H1 (cell line): ENCODE measurements at regions not wholly inside any gene's neighbourhood (a gene's known extent, or its start where the extent isn't known, plus 50 kb on each side); places are given as distances from the start of the nearest gene placed in this dataset.

Experiments used
- CTCF ChIA-PET: fragments of 300-600 bp; sonication (Branson Sonifier 250); formaldehyde crosslinking; loops from one replicate; lab custom pipeline; 2021; ENCODE audit not compliant: partially characterized antibody; lab: Charles Lee
- POLR2A ChIA-PET: fragments of 300-600 bp; sonication (Branson Sonifier 250); formaldehyde crosslinking; loops from one replicate; lab custom pipeline; 2021; ENCODE audit warnings: inconsistent platforms; ENCODE audit not compliant: partially characterized antibody; lab: Charles Lee
- DNase-seq, 2 experiments: peaks; one replicate each; pipeline versions ENCODE4 v3.0.0 to v3.0.0-alpha.2; 2010 to 2022; ENCODE audit warnings: low spot score in 2 of 2, low read depth in 1 of 2, mixed read lengths in 1 of 2
- FAIRE-seq: peaks from 2 replicates; lab custom pipeline; 2011; peaks lifted over from hg19 to GRCh38; lab: Jason Lieb, UNC
- H2AFZ ChIP-seq: 2 replicates; pipeline ENCODE4 v1.8.1; 2012; ENCODE audit warnings: low read length, inconsistent platforms
- H2AK5ac ChIP-seq: 2 replicates; pipeline ENCODE4 v1.6.1; 2013; ENCODE audit warnings: low read depth, low read length
- H2BK120ac ChIP-seq: replicated peaks from 2 replicates; pipeline ENCODE3; 2013; ENCODE audit warnings: low read depth, low read length, inconsistent platforms
- H2BK12ac ChIP-seq: 2 replicates; pipeline ENCODE4 v1.6.1; 2013; ENCODE audit warnings: low read depth, low read length
- H2BK15ac ChIP-seq: 2 replicates; pipeline ENCODE4 v1.6.1; 2013; ENCODE audit warnings: low read length
- H2BK20ac ChIP-seq: 2 replicates; pipeline ENCODE4 v1.6.1; 2013; ENCODE audit warnings: low read length
- H2BK5ac ChIP-seq: 2 replicates; pipeline ENCODE4 v1.6.1; 2013; ENCODE audit warnings: low read depth, low read length
- H3K14ac ChIP-seq: 2 replicates; pipeline ENCODE4 v1.6.1; 2013; ENCODE audit warnings: inconsistent platforms; ENCODE audit not compliant: insufficient read length
- H3K18ac ChIP-seq: 2 replicates; pipeline ENCODE4 v1.6.1; 2013; ENCODE audit warnings: low read length; ENCODE audit errors: extremely low read depth
- H3K23ac ChIP-seq: 2 replicates; pipeline ENCODE4 v1.6.1; 2013; ENCODE audit warnings: inconsistent platforms; ENCODE audit not compliant: insufficient read length
- H3K23me2 ChIP-seq: 2 replicates; pipeline ENCODE4 v1.6.1; 2013; ENCODE audit warnings: low read depth, low read length
- H3K27ac ChIP-seq: 2 replicates; pipeline ENCODE4 v1.6.1; 2011; ENCODE audit warnings: low read depth, low read length, inconsistent platforms
- H3K27me3 ChIP-seq, 4 experiments: replicated peaks in 1 of 4; 1 replicate in 1 of 4; 2 replicates in 3 of 4; pipeline versions ENCODE4 v1.6.1 to v1.8.1; 2011 to 2013; ENCODE audit warnings: low read length in 3 of 4, mild to moderate bottlenecking in 3 of 4, inconsistent platforms in 2 of 4, mixed read lengths in 2 of 4, moderate library complexity in 1 of 4; ENCODE audit not compliant: control insufficient read depth in 3 of 4, insufficient read depth in 3 of 4; ENCODE audit errors: extremely low read depth in 1 of 4
- H3K36me3 ChIP-seq, 4 experiments: 2 replicates each; pipeline versions ENCODE4 v1.6.1 to v1.8.1; 2011 to 2013; ENCODE audit warnings: mild to moderate bottlenecking in 4 of 4, low read length in 3 of 4, moderate library complexity in 2 of 4, control low read depth in 1 of 4, inconsistent platforms in 1 of 4; ENCODE audit not compliant: insufficient read depth in 4 of 4, control insufficient read depth in 2 of 4
- H3K4ac ChIP-seq: replicated peaks from 2 replicates; pipeline ENCODE3; 2013; ENCODE audit warnings: low read length, low read depth, mixed read lengths, inconsistent platforms; ENCODE audit not compliant: insufficient read length
- H3K4me1 ChIP-seq, 4 experiments: replicated peaks in 1 of 4; 1 replicate in 1 of 4; 2 replicates in 3 of 4; pipeline versions ENCODE4 v1.6.1 to v1.8.1; 2011 to 2013; ENCODE audit warnings: low read length in 3 of 4, inconsistent platforms in 2 of 4, mixed read lengths in 1 of 4; ENCODE audit not compliant: insufficient read depth in 4 of 4, control insufficient read depth in 3 of 4
- H3K4me2 ChIP-seq, 2 experiments: 2 replicates each; pipeline versions ENCODE4 v1.6.1 to v1.8.1; 2011 to 2013; ENCODE audit warnings: low read depth in 2 of 2, low read length in 2 of 2, control low read depth in 1 of 2, inconsistent platforms in 1 of 2, mild to moderate bottlenecking in 1 of 2; ENCODE audit not compliant: insufficient read depth in 1 of 2
- H3K4me3 ChIP-seq, 4 experiments: fragments of 200-600, 300-600 bp in 1 of 4; sonication (generic), shearing (Covaris generic), sonication (Bioruptor Twin) in 1 of 4; 2 replicates each; pipeline versions ENCODE4 v1.5.1 to v1.8.1; 2011 to 2016; ENCODE audit warnings: low read length in 4 of 4, low read depth in 3 of 4, control low read depth in 2 of 4, inconsistent platforms in 2 of 4, mild to moderate bottlenecking in 2 of 4, mixed read lengths in 1 of 4, moderate library complexity in 1 of 4; ENCODE audit not compliant: insufficient read depth in 2 of 4; ENCODE audit errors: extremely low read depth in 1 of 4
- H3K56ac ChIP-seq: replicated peaks from 2 replicates; pipeline ENCODE3; 2013; ENCODE audit warnings: low read depth, mild to moderate bottlenecking, mixed read lengths, low read length, inconsistent platforms; ENCODE audit not compliant: insufficient read length
- H3K79me1 ChIP-seq: 2 replicates; pipeline ENCODE4 v1.6.1; 2013; ENCODE audit warnings: low read depth, low read length, control low read depth
- H3K79me2 ChIP-seq, 2 experiments: 2 replicates each; pipeline versions ENCODE4 v1.6.1 to v1.8.1; 2012 to 2013; ENCODE audit warnings: low read length in 2 of 2, mild to moderate bottlenecking in 2 of 2, inconsistent platforms in 1 of 2; ENCODE audit not compliant: insufficient read depth in 2 of 2, control insufficient read depth in 1 of 2
- H3K9ac ChIP-seq, 4 experiments: replicated peaks in 1 of 4; 1 replicate in 1 of 4; 2 replicates in 3 of 4; pipeline versions ENCODE4 v1.6.1 to v1.8.1; 2011 to 2013; ENCODE audit warnings: low read depth in 3 of 4, low read length in 3 of 4, control low read depth in 2 of 4, mild to moderate bottlenecking in 2 of 4, moderate library complexity in 2 of 4, inconsistent platforms in 1 of 4; ENCODE audit errors: extremely low read depth in 1 of 4
- H3K9me3 ChIP-seq, 2 experiments: 2 replicates each; pipeline versions ENCODE4 v1.6.1 to v1.8.1; 2012 to 2013; ENCODE audit warnings: mild to moderate bottlenecking in 2 of 2, moderate library complexity in 2 of 2, control low read depth in 1 of 2, inconsistent platforms in 1 of 2, low read depth in 1 of 2, low read length in 1 of 2, mixed read lengths in 1 of 2; ENCODE audit not compliant: insufficient read depth in 2 of 2
- H4K20me1 ChIP-seq, 2 experiments: replicated peaks in 1 of 2; 2 replicates each; pipeline versions ENCODE3 to v1.8.1; 2011 to 2013; ENCODE audit warnings: inconsistent platforms in 2 of 2, low read length in 2 of 2, mild to moderate bottlenecking in 1 of 2; ENCODE audit not compliant: insufficient read depth in 2 of 2, control insufficient read depth in 1 of 2
- H4K5ac ChIP-seq: 2 replicates; pipeline ENCODE4 v1.6.1; 2013; ENCODE audit warnings: low read length, low read depth, mixed read lengths, inconsistent platforms; ENCODE audit not compliant: insufficient read length
- H4K8ac ChIP-seq: 2 replicates; pipeline ENCODE4 v1.8.0; 2013; ENCODE audit warnings: mild to moderate bottlenecking, moderate library complexity, low read length, inconsistent platforms; ENCODE audit not compliant: insufficient read depth; ENCODE audit errors: extremely low read depth
- H4K91ac ChIP-seq: replicated peaks from 2 replicates; pipeline ENCODE3; 2013; ENCODE audit warnings: low read length, mixed read lengths, inconsistent platforms; ENCODE audit not compliant: insufficient read length
- HDAC2 ChIP-seq, 2 experiments: fragments of 300-600 bp in 1 of 2; sonication (generic) in 1 of 2; IDR thresholded peaks; 2 replicates each; pipeline ENCODE4 v1.6.1; 2011 to 2012; ENCODE audit warnings: low read depth in 2 of 2, low read length in 2 of 2, mild to moderate bottlenecking in 2 of 2, moderate library complexity in 2 of 2, borderline replicate concordance in 1 of 2, inconsistent platforms in 1 of 2
- MAX ChIP-seq: IDR thresholded peaks from 2 replicates; pipeline ENCODE4 v1.6.1; 2012; ENCODE audit warnings: inconsistent platforms
- POLR2A ChIP-seq, 2 experiments: IDR thresholded peaks; 1 replicate in 1 of 2; 2 replicates in 1 of 2; pipeline ENCODE4 v1.6.1; 2011; ENCODE audit warnings: low read depth in 2 of 2, low read length in 2 of 2, mild to moderate bottlenecking in 2 of 2; ENCODE audit errors: control extremely low read depth in 1 of 2
- SIRT6 ChIP-seq: IDR thresholded peaks from one replicate; pipeline ENCODE4 v1.7.1; 2012; ENCODE audit warnings: low read length, inconsistent platforms
- SIX5 ChIP-seq: IDR thresholded peaks from 2 replicates; pipeline ENCODE4 v1.6.1; 2011; ENCODE audit warnings: mild to moderate bottlenecking, low read depth, low read length
- WGBS, 2 experiments: shearing (Covaris generic) in 1 of 2; methylation state at CpG; one replicate each; pipeline versions ENCODE4 v1.1.6 to v1.1.7; 2013 to 2015; ENCODE audit warnings: low lambda C conversion rate in 2 of 2, mixed read lengths in 2 of 2, inconsistent platforms in 1 of 2, low coverage in 1 of 2, missing lambda C conversion rate in 1 of 2; ENCODE audit not compliant: insufficient replicate concordance in 2 of 2, insufficient coverage in 1 of 2, insufficient read length in 1 of 2; ENCODE audit errors: extremely low coverage in 1 of 2, missing lambda C conversion rate in 1 of 2; 5-methylcytosine and 5-hydroxymethylcytosine counted together

GRCh38 chr14:62018606-62019005 lies 256.4 kb downstream of the SNAPC1 start:
- Histone ChIP-seq H3K4me1 (no peaks in the 10 kb centered on the region), H3K9ac (no peak overlapping the region), H3K27ac (no peak overlapping the region), H3K4me2 (no peak overlapping the region), H3K27me3 (no peaks in the 10 kb centered on the region), H3K79me1 (no peaks in the 10 kb centered on the region), H3K18ac (no peak overlapping the region), H4K91ac (no peak overlapping the region), H2BK120ac (no peak overlapping the region), H3K23ac (no peak overlapping the region), H4K5ac (no peak overlapping the region), H2BK15ac (no peak overlapping the region), H3K36me3 (no peaks in the 10 kb centered on the region), H3K14ac (no peak overlapping the region), H2BK20ac (no peak overlapping the region), H3K4ac (no peak overlapping the region), H2BK12ac (no peak overlapping the region), H3K56ac (no peak overlapping the region), H2BK5ac (no peak overlapping the region), H3K23me2 (no peaks in the 10 kb centered on the region), H3K9me3 (no peaks in the 10 kb centered on the region), H3K4me3 (no peak overlapping the region), H2AFZ (no peak overlapping the region), H4K20me1 (no peaks in the 10 kb centered on the region), H3K79me2 (no peaks in the 10 kb centered on the region), H2AK5ac (no peak overlapping the region), H4K8ac (no peak overlapping the region)
- DNase-seq (no peak), FAIRE-seq (no peak)
- WGBS, 2 experiments, result 88% methylated on average over 5 of the region's 5 CpGs; no CpG with 5 or more reads in 1 of the 2 experiments
- POLR2A ChIA-PET, result no interaction called here
- CTCF ChIA-PET, result no interaction called here
- TF ChIP-seq SIX5 (no peak), POLR2A (IDR thresholded peaks at IDR 0.05; ENCODE audit: control extremely low read depth in 1 of 2, low read depth in 2 of 2, low read length in 2 of 2) (no peak), SIRT6 (no peak), MAX (no peak), HDAC2 (IDR thresholded peaks at IDR 0.05; ENCODE audit: borderline replicate concordance in 1 of 2, low read depth in 2 of 2, low read length in 2 of 2) (no peak)
